Testis (tissue), 2 donors: ENCODE measurements at regions not wholly inside any gene's neighbourhood (a gene's known extent, or its start where the extent isn't known, plus 50 kb on each side); places are given as distances from the start of the nearest gene placed in this dataset.

ENCODE experiments used
- POLR2A ChIP-seq: fragments of 450-650 bp; IDR thresholded peaks from one replicate; pipeline ENCODE4 v1.6.1; 2017; ENCODE audit warnings: antibody characterized with exemption, mild to moderate bottlenecking, moderate library complexity
- TF ChIP-seq, protein P1 (sequence below), 3 experiments: fragments of 450-650 bp in 2 of 3; fragments of 200-600 bp in 1 of 3; sonication (generic) in 1 of 3; IDR thresholded peaks; one replicate each; pipeline ENCODE4 v1.5.1; 2016 to 2019; ENCODE audit warnings: antibody characterized with exemption in 3 of 3, mild to moderate bottlenecking in 2 of 3, moderate library complexity in 1 of 3

DNA sequence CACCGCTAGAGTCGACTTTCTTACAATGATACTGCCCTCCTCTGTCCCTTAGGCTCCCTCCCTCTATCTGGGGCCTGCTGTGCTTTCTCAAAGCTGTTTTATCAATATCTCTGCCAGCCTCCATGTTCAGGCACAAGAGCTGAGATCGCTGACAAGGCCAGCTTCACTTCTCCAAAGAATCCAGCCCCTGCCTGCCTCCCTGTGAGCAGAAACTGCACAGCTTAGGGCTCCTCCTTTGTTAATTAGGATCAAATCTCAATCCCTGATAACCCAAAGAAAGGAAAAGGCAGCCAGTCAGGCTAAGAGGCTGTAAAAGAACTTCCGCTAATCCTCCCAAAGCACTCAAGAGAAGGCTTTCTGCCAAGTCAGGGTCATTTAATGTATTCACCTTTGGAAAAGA, 616.0 kb upstream of the CDH11 start:
- no peak for TF ChIP-seq POLR2A
- TF ChIP-seq, protein P1, sequence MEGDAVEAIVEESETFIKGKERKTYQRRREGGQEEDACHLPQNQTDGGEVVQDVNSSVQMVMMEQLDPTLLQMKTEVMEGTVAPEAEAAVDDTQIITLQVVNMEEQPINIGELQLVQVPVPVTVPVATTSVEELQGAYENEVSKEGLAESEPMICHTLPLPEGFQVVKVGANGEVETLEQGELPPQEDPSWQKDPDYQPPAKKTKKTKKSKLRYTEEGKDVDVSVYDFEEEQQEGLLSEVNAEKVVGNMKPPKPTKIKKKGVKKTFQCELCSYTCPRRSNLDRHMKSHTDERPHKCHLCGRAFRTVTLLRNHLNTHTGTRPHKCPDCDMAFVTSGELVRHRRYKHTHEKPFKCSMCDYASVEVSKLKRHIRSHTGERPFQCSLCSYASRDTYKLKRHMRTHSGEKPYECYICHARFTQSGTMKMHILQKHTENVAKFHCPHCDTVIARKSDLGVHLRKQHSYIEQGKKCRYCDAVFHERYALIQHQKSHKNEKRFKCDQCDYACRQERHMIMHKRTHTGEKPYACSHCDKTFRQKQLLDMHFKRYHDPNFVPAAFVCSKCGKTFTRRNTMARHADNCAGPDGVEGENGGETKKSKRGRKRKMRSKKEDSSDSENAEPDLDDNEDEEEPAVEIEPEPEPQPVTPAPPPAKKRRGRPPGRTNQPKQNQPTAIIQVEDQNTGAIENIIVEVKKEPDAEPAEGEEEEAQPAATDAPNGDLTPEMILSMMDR (IDR thresholded peaks at IDR 0.05), result no peak
